Fibroblast of lung (primary cell): ENCODE measurements at regions not wholly inside any gene's neighbourhood (a gene's known extent, or its start where the extent isn't known, plus 50 kb on each side); places are given as distances from the start of the nearest gene placed in this dataset.
"Not testable (repeated sequence)": the region's sequence is repeated elsewhere in the genome, so short reads cannot be mapped to it uniquely, and the experiment has no call there.

Experiments used
- DNase-seq, 2 donors: peaks; one replicate each; pipeline versions ENCODE4 v3.0.0 to v3.0.0-alpha.2; 2010; ENCODE audit warnings: low read depth in 2 of 2
- H2AFZ ChIP-seq: 2 replicates; pipeline ENCODE4 v1.5.1; 2012; ENCODE audit warnings: low read length, control low read depth, inconsistent platforms
- H3K27ac ChIP-seq: 2 replicates; pipeline ENCODE4 v1.5.1; 2011; ENCODE audit warnings: low read length, control low read depth; ENCODE audit not compliant: insufficient read depth
- H3K27me3 ChIP-seq: 2 replicates; pipeline ENCODE4 v1.5.1; 2011; ENCODE audit warnings: mild to moderate bottlenecking, low read length; ENCODE audit not compliant: control insufficient read depth, insufficient read depth
- H3K36me3 ChIP-seq: 2 replicates; pipeline ENCODE4 v1.5.1; 2011; ENCODE audit warnings: low read length; ENCODE audit not compliant: control insufficient read depth, insufficient read depth
- H3K4me1 ChIP-seq: 2 replicates; pipeline ENCODE4 v1.5.1; 2011; ENCODE audit warnings: low read length; ENCODE audit not compliant: control insufficient read depth, insufficient read depth; ENCODE audit errors: extremely low read depth
- H3K4me2 ChIP-seq: 2 replicates; pipeline ENCODE4 v1.5.1; 2011; ENCODE audit warnings: low read length, control low read depth; ENCODE audit not compliant: insufficient read depth; ENCODE audit errors: extremely low read depth
- H3K4me3 ChIP-seq, 4 experiments: fragments of 200-600 bp in 1 of 4; sonication (generic) in 1 of 4; replicated peaks in 1 of 4; 2 replicates each; pipeline ENCODE4 v1.5.1; 2011 to 2016; ENCODE audit warnings: low read length in 4 of 4, low read depth in 3 of 4, mild to moderate bottlenecking in 3 of 4, control low read depth in 2 of 4, inconsistent platforms in 1 of 4, mixed read lengths in 1 of 4; ENCODE audit not compliant: insufficient read depth in 1 of 4; ENCODE audit errors: control extremely low read depth in 1 of 4
- H3K79me2 ChIP-seq: 2 replicates; pipeline ENCODE4 v1.5.1; 2012; ENCODE audit warnings: mild to moderate bottlenecking, low read length, inconsistent platforms; ENCODE audit not compliant: control insufficient read depth, insufficient read depth
- H3K9ac ChIP-seq: 2 replicates; pipeline ENCODE4 v1.5.1; 2011; ENCODE audit warnings: mild to moderate bottlenecking, low read length, control low read depth; ENCODE audit not compliant: insufficient read depth
- H3K9me3 ChIP-seq: 2 replicates; pipeline ENCODE4 v1.5.1; 2012; ENCODE audit warnings: low read depth, low read length; ENCODE audit not compliant: control insufficient read depth, insufficient read depth
- H4K20me1 ChIP-seq: 2 replicates; pipeline ENCODE4 v1.5.1; 2011; ENCODE audit warnings: low read length; ENCODE audit not compliant: control insufficient read depth, insufficient read depth; ENCODE audit errors: extremely low read depth
- EZH2 ChIP-seq: IDR thresholded peaks from 2 replicates; pipeline ENCODE4 v1.5.1; 2012; ENCODE audit warnings: low read length, control low read depth, mild to moderate bottlenecking; ENCODE audit errors: missing control alignments
- TF ChIP-seq, protein P1 (sequence below), 2 donors: IDR thresholded peaks in 1 of 2; conservative IDR thresholded peaks in 1 of 2; 1 replicate in 1 of 2; 2 replicates in 1 of 2; pipeline ENCODE4 v1.5.1; 2011 to 2012; ENCODE audit warnings: low read length in 2 of 2, control low read depth in 1 of 2, inconsistent platforms in 1 of 2, low read depth in 1 of 2, mild to moderate bottlenecking in 1 of 2

DNA sequence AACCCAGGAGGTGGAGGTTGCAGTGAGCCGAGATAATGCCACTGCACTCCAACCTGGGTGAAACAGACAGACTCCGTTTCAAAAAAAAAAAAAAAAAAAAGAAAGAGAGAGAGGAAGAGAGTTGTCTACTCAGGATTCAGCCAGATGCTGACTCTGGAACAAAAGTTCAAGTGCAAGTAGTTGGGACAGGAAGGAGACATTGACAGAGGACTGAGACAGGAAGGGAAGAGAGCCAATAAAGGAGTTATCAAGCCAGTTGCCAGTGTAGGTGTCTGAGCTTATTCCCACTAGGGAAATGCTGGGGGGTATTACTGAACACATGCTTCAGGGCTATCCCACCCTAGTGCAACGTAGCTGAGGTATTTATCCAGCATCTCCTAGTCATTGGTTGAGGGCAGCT is 147.7 kb upstream of the SLC1A3 start:
- H3K27me3 ChIP-seq = no peaks in the 10 kb centered on the region
- H3K4me2 ChIP-seq = no peak overlapping the region
- TF ChIP-seq, protein P1, sequence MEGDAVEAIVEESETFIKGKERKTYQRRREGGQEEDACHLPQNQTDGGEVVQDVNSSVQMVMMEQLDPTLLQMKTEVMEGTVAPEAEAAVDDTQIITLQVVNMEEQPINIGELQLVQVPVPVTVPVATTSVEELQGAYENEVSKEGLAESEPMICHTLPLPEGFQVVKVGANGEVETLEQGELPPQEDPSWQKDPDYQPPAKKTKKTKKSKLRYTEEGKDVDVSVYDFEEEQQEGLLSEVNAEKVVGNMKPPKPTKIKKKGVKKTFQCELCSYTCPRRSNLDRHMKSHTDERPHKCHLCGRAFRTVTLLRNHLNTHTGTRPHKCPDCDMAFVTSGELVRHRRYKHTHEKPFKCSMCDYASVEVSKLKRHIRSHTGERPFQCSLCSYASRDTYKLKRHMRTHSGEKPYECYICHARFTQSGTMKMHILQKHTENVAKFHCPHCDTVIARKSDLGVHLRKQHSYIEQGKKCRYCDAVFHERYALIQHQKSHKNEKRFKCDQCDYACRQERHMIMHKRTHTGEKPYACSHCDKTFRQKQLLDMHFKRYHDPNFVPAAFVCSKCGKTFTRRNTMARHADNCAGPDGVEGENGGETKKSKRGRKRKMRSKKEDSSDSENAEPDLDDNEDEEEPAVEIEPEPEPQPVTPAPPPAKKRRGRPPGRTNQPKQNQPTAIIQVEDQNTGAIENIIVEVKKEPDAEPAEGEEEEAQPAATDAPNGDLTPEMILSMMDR (conservative IDR thresholded peaks at IDR 0.05 in 1 of 2, IDR thresholded peaks at IDR 0.05 in 1 of 2; ENCODE audit: low read depth in 1 of 2, low read length in 2 of 2) = no peak
- no peak for TF ChIP-seq EZH2
- no peak for DNase-seq
- no peaks in the 10 kb centered on the region for H4K20me1 ChIP-seq
- no peaks in the 10 kb centered on the region for H3K36me3 ChIP-seq
- no peak overlapping the region for H2AFZ ChIP-seq
- no peak overlapping the region for H3K27ac ChIP-seq
- no peaks in the 10 kb centered on the region for H3K79me2 ChIP-seq
- H3K9me3 ChIP-seq = no peaks in the 10 kb centered on the region
- H3K4me3 ChIP-seq = no peak overlapping the region
- no peaks in the 10 kb centered on the region for H3K4me1 ChIP-seq
- no peak overlapping the region for H3K9ac ChIP-seq

DNA sequence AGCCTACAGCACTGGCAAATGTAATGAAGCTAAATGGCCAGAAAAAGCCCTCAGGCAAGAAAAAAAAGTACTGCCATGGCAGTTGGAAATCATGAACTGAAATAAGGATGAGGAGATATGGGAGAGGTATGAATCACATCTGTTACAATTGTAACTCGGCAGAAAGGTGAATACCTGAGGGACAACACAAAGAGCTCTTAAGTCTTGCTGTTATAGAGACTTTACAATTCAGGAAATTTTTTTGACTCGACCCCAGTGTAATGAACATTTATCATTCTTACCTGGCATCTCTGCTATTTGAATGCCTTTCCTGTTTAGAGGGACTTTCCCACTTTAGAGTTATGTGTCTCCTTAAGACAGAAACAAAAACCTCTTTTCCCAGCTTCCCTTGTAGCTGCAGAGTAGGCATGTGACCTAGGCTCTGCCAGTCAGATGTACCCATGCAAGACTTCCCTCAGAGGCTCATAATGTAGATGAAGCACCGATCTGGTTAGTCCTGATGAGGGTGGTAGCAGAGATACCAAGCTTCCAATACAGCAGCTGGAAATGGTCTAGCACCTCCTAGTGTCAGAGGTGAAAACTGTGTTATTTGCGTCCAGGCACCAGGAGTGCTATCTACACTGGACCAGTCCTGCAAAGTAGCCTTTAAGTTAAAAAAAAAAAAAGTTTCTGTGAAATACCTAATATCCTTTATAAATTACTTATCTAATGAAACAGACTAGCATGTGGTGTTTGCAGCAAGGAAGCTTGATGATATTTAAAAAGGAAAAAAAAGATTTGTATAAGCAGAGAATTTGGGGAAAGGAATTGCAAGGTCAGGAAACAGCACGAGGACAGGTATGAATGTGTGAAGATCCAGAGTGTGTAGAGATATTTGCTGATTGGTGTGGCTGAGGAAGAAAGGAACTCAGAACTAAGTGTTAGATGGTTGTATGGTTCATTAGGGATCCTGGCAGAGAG is 146.9 kb upstream of the SLC1A3 start:
- TF ChIP-seq EZH2 = no peak
- TF ChIP-seq, protein P1 (conservative IDR thresholded peaks at IDR 0.05 in 1 of 2, IDR thresholded peaks at IDR 0.05 in 1 of 2; ENCODE audit: low read depth in 1 of 2, low read length in 2 of 2) = peak; percentile 29 to 36
- Histone ChIP-seq H3K9ac (no peak overlapping the region), H3K27ac (no peak overlapping the region), H3K4me1 (no peaks in the 10 kb centered on the region), H3K9me3 (no peaks in the 10 kb centered on the region), H4K20me1 (no peaks in the 10 kb centered on the region), H2AFZ (no peak overlapping the region), H3K79me2 (no peaks in the 10 kb centered on the region), H3K4me3 (no peak overlapping the region), H3K4me2 (no peak overlapping the region), H3K27me3 (no peaks in the 10 kb centered on the region), H3K36me3 (no peaks in the 10 kb centered on the region)
- no peak for DNase-seq

DNA sequence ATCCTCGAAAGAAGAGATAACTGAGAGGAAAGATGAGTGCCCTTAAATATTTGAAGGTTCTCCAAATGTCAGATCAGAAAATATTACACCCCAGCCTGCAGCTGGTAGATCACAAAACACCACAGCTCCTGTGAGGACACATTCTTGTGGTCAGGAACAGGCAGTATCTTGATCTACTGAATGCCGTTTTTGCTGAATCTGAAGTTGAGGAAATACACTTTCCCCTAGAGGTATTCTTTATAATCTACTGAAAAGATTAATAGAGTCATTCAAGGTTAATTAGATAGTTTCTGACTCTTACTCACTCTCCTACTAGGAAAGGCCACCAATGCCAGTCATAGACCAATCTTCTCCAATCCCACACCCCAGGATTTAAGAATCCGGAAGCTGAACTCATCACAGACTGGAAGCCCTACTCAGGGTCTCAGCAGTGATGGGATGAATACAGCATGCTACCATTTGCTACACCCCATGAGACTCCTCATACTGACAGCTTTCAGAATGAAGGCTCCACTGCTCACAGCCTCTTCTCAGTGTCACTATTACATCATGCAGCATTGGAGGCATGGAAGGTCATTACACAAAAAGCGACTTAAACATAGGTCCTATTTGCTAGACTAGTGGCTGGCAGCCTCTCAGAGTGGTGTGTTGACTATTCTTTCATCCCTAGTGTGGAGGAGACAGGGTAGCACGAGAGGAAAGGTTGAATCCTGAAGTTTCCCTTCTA is 143.9 kb upstream of the SLC1A3 start:
- H3K79me2 ChIP-seq = no peaks in the 10 kb centered on the region
- H3K9me3 ChIP-seq = no peaks in the 10 kb centered on the region
- no peak overlapping the region for H3K4me2 ChIP-seq
- H3K27ac ChIP-seq = no peak overlapping the region
- no peaks in the 10 kb centered on the region for H4K20me1 ChIP-seq
- H3K4me3 ChIP-seq = no peak overlapping the region
- no peaks in the 10 kb centered on the region for H3K36me3 ChIP-seq
- H2AFZ ChIP-seq = no peak overlapping the region
- peak in 1 of 2 donors; percentile 70 for DNase-seq
- H3K4me1 ChIP-seq = no peaks in the 10 kb centered on the region
- no peak overlapping the region for H3K9ac ChIP-seq
- TF ChIP-seq, protein P1 (conservative IDR thresholded peaks at IDR 0.05 in 1 of 2, IDR thresholded peaks at IDR 0.05 in 1 of 2; ENCODE audit: low read depth in 1 of 2, low read length in 2 of 2) = no peak
- TF ChIP-seq EZH2 = no peak
- H3K27me3 ChIP-seq = no peaks in the 10 kb centered on the region

DNA sequence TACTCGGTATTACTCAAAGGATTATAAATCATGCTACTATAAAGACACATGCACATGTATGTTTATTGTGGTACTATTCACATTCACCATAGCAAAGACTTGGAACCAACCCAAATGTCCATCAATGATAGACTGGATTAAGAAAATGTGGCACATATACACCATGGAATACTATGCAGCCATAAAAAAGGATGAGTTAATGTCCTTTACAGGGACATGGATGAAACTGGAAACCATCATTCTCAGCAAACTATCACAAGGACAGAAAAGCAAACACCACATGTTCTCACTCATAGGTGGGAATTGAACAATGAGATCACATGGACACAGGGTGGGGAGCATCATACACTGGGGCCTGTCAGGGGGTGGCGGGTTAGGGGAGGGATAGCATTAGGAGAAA is 130.5 kb upstream of the SLC1A3 start:
- H2AFZ ChIP-seq, H3K36me3 ChIP-seq, H3K4me3 ChIP-seq, H3K27ac ChIP-seq, H3K79me2 ChIP-seq, H3K9me3 ChIP-seq, H3K4me1 ChIP-seq, H3K9ac ChIP-seq, H3K4me2 ChIP-seq, DNase-seq, H4K20me1 ChIP-seq, H3K27me3 ChIP-seq: not testable (repeated sequence)
